Stomach (tissue), 8 donors: ENCODE measurements at regions not wholly inside any gene's neighbourhood (a gene's known extent, or its start where the extent isn't known, plus 50 kb on each side); places are given as distances from the start of the nearest gene placed in this dataset.

ENCODE experiments used
- DNase-seq, 2 donors: peaks; one replicate each; pipeline versions ENCODE4 v3.0.0 to v3.0.0-alpha.2; 2013 to 2019
- H3K27ac ChIP-seq, 5 donors: fragments of 200-600 bp in 4 of 5; sonication (generic) in 4 of 5; one replicate each; pipeline ENCODE4 v1.5.1; 2013 to 2019; ENCODE audit warnings: mild to moderate bottlenecking in 1 of 5, moderate library complexity in 1 of 5
- H3K27me3 ChIP-seq, 3 donors: fragments of 200-600 bp; sonication (generic); one replicate each; pipeline ENCODE4 v1.5.1; 2017 to 2019; ENCODE audit warnings: mixed run types in 1 of 3
- H3K36me3 ChIP-seq, 4 donors: fragments of 200-600 bp; sonication (generic); 1 replicate in 3 of 4; 2 replicates in 1 of 4; pipeline ENCODE4 v1.5.1; 2016 to 2019
- H3K4me1 ChIP-seq, 4 donors: fragments of 200-600 bp; sonication (generic); one replicate each; pipeline ENCODE4 v1.5.1; 2016 to 2019
- H3K4me3 ChIP-seq, 4 donors: fragments of 200-600 bp; sonication (generic) in 3 of 4; one replicate each; pipeline ENCODE4 v1.5.1; 2016 to 2019; ENCODE audit warnings: mild to moderate bottlenecking in 1 of 4
- H3K9me3 ChIP-seq, 4 donors: fragments of 200-600 bp; sonication (generic); one replicate each; pipeline ENCODE4 v1.5.1; 2016 to 2019
- EP300 ChIP-seq: sonication (generic); formaldehyde crosslinking; IDR thresholded peaks from one replicate; pipeline ENCODE4 v1.6.1; 2017; ENCODE audit warnings: antibody characterized with exemption
- POLR2A ChIP-seq, 4 donors: fragments of 450-650 bp; IDR thresholded peaks; one replicate each; pipeline ENCODE4 v1.6.1; 2016; ENCODE audit warnings: antibody characterized with exemption in 4 of 4, control low read depth in 2 of 4, mild to moderate bottlenecking in 1 of 4, moderate library complexity in 1 of 4
- POLR2AphosphoS5 ChIP-seq, 3 donors: sonication (generic); formaldehyde crosslinking; IDR thresholded peaks; one replicate each; pipeline ENCODE4 v1.6.1; 2016; ENCODE audit warnings: antibody characterized with exemption in 3 of 3
- WGBS, 5 donors: extraction: QIAGEN DNeasy Blood & Tissue Kit in 3 of 5; methylation state at CpG; one replicate each; pipeline versions ENCODE4 v1.1.5 to v1.1.7; 2013 to 2018; 5-methylcytosine and 5-hydroxymethylcytosine counted together
- intact Hi-C: fragments of 100-400 bp; cut with DNase I; formaldehyde crosslinking; loops from one replicate; pipeline ENCODE4 v1.15.1; 2023; ENCODE audit warnings: low total_unique reads
- TF ChIP-seq, protein P1 (sequence below), 7 experiments: fragments of 450-650 bp in 4 of 7; fragments of 200-600 bp in 3 of 7; sonication (generic) in 3 of 7; IDR thresholded peaks; one replicate each; pipeline ENCODE4 v1.5.1; 2016 to 2019; ENCODE audit warnings: antibody characterized with exemption in 7 of 7, control low read depth in 2 of 7, mild to moderate bottlenecking in 1 of 7
- donor health status: healthy with polysubstance abuse.
- donor health status: Bipolar disorder and iron deficiency.
- donor health status: healthy.

DNA sequence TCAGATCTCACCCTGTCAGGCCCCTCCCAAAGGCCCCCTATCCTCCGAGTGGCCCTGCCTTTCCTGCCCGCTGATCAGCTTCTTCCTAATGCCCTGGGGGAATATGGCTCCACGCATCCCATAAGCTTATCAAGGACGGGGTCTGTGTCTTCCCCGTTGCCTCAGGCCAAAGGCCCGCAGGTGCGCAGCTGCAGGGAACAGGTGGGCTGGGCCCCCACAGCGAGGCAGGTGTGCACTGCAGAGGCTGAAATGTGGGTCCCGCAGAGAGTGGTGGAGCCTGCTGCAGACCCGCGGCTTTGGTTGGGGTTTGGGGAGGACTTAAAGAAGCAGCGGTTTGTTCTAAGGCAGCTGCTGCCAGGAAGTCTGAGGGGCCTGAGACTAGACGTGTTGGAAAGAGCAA lies 220.8 kb upstream of the TCERG1L start:
- TF ChIP-seq EP300 = no peak
- TF ChIP-seq, protein P1, sequence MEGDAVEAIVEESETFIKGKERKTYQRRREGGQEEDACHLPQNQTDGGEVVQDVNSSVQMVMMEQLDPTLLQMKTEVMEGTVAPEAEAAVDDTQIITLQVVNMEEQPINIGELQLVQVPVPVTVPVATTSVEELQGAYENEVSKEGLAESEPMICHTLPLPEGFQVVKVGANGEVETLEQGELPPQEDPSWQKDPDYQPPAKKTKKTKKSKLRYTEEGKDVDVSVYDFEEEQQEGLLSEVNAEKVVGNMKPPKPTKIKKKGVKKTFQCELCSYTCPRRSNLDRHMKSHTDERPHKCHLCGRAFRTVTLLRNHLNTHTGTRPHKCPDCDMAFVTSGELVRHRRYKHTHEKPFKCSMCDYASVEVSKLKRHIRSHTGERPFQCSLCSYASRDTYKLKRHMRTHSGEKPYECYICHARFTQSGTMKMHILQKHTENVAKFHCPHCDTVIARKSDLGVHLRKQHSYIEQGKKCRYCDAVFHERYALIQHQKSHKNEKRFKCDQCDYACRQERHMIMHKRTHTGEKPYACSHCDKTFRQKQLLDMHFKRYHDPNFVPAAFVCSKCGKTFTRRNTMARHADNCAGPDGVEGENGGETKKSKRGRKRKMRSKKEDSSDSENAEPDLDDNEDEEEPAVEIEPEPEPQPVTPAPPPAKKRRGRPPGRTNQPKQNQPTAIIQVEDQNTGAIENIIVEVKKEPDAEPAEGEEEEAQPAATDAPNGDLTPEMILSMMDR (IDR thresholded peaks at IDR 0.05) = no peak
- TF ChIP-seq POLR2A (IDR thresholded peaks at IDR 0.05) = no peak
- TF ChIP-seq POLR2AphosphoS5 (IDR thresholded peaks at IDR 0.05) = no peak
- DNase-seq = no peak
- 82 to 92% (median 88%) methylated on average over 13 of the region's 13 CpGs for WGBS, 5 donors
- Histone ChIP-seq H3K36me3 (no peaks in the 10 kb centered on the region), H3K4me1 (no peaks in the 10 kb centered on the region), H3K27ac (no peak overlapping the region), H3K9me3 (no peaks in the 10 kb centered on the region), H3K27me3 (peaks cover 0 to 18% (median 0%) of the 10 kb centered on the region in 3 donors), H3K4me3 (no peak overlapping the region)
- intact Hi-C loops = no loop called here

DNA sequence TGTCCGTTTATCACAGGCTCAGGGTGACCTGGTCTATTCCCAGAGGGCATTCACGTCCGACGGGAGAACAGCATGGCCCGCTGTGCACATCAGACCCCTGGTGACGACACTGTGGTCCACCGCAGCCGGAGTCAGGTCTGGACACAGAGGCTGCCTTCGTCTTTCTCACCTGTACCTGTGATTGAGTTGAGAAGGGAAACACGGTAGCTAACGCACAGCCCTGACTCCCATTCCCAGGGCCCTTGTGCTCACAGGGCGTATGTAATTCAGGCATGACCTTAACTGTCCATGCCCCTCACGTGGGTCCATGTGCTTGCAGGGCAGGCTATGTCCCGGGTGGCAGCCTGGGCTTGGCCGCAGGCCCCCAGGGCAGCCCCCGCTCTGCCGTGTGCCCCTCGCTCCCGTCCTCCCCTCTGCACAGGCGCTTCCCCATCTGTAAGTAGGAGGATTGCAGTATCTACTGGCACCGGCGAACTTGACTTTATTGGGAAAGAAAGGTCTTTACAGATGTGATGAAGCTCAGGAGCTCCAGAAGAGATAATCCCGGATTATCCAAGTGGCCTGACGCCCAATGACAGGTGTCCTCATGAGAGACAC lies 221.3 kb upstream of the TCERG1L start:
- Histone ChIP-seq H3K4me1 (no peaks in the 10 kb centered on the region), H3K27ac (no peak overlapping the region), H3K9me3 (no peaks in the 10 kb centered on the region), H3K27me3 (peaks cover 0 to 21% (median 0%) of the 10 kb centered on the region in 3 donors), H3K36me3 (no peaks in the 10 kb centered on the region), H3K4me3 (no peak overlapping the region)
- no peak for DNase-seq
- intact Hi-C loops = no loop called here
- TF ChIP-seq, protein P1 (IDR thresholded peaks at IDR 0.05) = no peak
- no peak for TF ChIP-seq POLR2A (IDR thresholded peaks at IDR 0.05)
- TF ChIP-seq EP300 = no peak
- no peak for TF ChIP-seq POLR2AphosphoS5 (IDR thresholded peaks at IDR 0.05)
- 86 to 90% (median 88%) methylated on average over 22 to 24 of the region's 24 CpGs for WGBS, 5 donors

DNA sequence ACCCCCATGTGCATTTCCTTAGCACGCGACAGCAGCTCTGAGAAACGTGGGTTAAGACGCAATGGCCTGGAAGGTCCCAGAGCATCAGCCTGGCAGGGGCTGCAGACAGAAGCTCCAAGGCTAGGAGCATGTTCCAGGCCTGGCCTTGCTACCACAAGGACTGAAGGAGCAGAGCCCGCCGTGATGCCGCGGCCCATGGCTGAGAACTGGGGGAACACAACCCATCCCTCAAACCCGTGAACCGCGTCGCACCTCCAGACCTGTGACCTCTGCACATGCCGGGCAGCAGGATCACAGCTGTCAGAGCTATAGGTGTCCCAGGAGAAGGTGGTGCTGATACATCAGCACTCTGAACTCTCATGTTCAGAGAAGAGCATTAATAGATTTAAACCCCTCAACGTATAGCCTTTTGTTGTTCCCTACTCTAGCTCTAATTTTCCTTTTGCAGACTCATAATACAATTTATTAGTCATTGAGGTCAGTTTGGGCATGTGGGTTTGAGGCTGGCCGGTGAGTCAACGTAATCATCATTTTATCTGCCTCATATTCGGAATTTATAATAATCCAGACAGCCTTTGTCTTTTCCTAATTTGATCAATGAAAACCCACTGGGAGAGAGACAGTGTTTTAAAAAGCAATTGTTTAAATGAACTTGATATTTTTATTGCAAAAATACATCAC lies 222.5 kb upstream of the TCERG1L start:
- 87 to 94% (median 90%) methylated on average over 17 of the region's 17 CpGs for WGBS, 5 donors
- intact Hi-C loops = no loop called here
- peaks cover 0 to 23% (median 0%) of the 10 kb centered on the region in 3 donors for H3K27me3 ChIP-seq

DNA sequence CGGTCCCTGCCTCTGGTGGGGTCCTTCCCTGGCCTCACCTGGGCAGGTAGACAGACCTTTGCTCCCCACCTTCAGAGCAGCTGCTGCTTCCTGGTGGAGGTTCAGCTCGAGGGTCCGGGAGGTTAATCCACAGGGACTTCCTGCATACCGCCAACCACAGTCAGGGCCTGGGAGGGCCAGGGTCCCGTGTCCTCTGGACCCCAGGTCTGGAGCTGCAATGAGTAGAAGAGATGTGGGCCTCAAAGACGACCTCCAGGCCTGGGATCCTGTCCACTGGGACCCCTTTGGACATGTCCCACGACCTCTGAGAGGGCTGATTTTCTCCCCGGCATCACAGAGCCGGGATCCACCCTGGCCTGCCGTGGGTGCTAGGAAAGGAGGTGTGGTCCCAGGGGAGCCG lies 223.3 kb upstream of the TCERG1L start:
- Histone ChIP-seq H3K9me3 (no peaks in the 10 kb centered on the region), H3K4me1 (no peaks in the 10 kb centered on the region), H3K36me3 (no peaks in the 10 kb centered on the region), H3K4me3 (no peak overlapping the region), H3K27me3 (peaks cover 0 to 23% (median 0%) of the 10 kb centered on the region in 3 donors), H3K27ac (no peak overlapping the region)
- intact Hi-C loops = no loop called here
- TF ChIP-seq POLR2A (IDR thresholded peaks at IDR 0.05) = no peak
- TF ChIP-seq, protein P1 (IDR thresholded peaks at IDR 0.05) = no peak
- TF ChIP-seq EP300 = no peak
- no peak for TF ChIP-seq POLR2AphosphoS5 (IDR thresholded peaks at IDR 0.05)
- DNase-seq = no peak
- 75 to 87% (median 80%) methylated on average over 7 to 11 of the region's 11 CpGs for WGBS, 5 donors

More for the DNA sequence above, 222.5 kb upstream of the TCERG1L start:
- H3K9me3 ChIP-seq = no peaks in the 10 kb centered on the region
- H3K4me3 ChIP-seq = no peak overlapping the region
- H3K27ac ChIP-seq = no peak overlapping the region
- no peaks in the 10 kb centered on the region for H3K4me1 ChIP-seq
- TF ChIP-seq EP300 (no peak), POLR2AphosphoS5 (IDR thresholded peaks at IDR 0.05) (no peak), POLR2A (IDR thresholded peaks at IDR 0.05) (no peak)
- TF ChIP-seq, protein P1 (IDR thresholded peaks at IDR 0.05) = no peak
- DNase-seq = no peak
- H3K36me3 ChIP-seq = no peaks in the 10 kb centered on the region
